Mucosa of descending colon (tissue), 3 donors: ENCODE measurements at regions not wholly inside any gene's neighbourhood (a gene's known extent, or its start where the extent isn't known, plus 50 kb on each side); places are given as distances from the start of the nearest gene placed in this dataset.
"Not testable (repeated sequence)": the region's sequence is repeated elsewhere in the genome, so short reads cannot be mapped to it uniquely, and the experiment has no call there.

Source experiments
- ATAC-seq: fragments of 200-7000 bp; cut with Tn5 transposase; one replicate; pipeline ENCODE4 v1.9.1; 2020; ENCODE audit warnings: mild to moderate bottlenecking, moderate library complexity
- DNase-seq, 3 donors: peaks; one replicate each; pipeline ENCODE4 v3.0.0-alpha.2; 2020
- H3K36me3 ChIP-seq: fragments of 200-600 bp; one replicate; pipeline ENCODE4 v1.8.0; 2021; ENCODE audit warnings: low read depth, mild to moderate bottlenecking
- H3K4me1 ChIP-seq: fragments of 200-600 bp; one replicate; pipeline ENCODE4 v1.8.0; 2021; ENCODE audit warnings: low read depth, mild to moderate bottlenecking
- H3K4me3 ChIP-seq: fragments of 200-600 bp; one replicate; pipeline ENCODE4 v1.8.0; 2021; ENCODE audit warnings: mild to moderate bottlenecking
- H3K9me3 ChIP-seq: fragments of 200-600 bp; one replicate; pipeline ENCODE4 v1.8.0; 2021; ENCODE audit warnings: mild to moderate bottlenecking
- CTCF ChIP-seq: fragments of 200-600 bp; IDR thresholded peaks from one replicate; pipeline ENCODE4 v1.8.0; 2022; ENCODE audit warnings: antibody characterized with exemption, mild to moderate bottlenecking
- intact Hi-C, 2 donors: fragments of 100-400 bp; cut with DNase I in 1 of 2; cut with micrococcal nuclease in 1 of 2; formaldehyde crosslinking; loops; one replicate each; pipeline versions ENCODE4 v1.11.0 to v1.11.1; 2022; cut with DNase I, micrococcal nuclease
- donor health status: DM: no; HTN: no; CAD: no; lungs with moderate emphysema.
- donor health status: DM: no; HTN: no; CAD: no.
- donor health status: DM: no; HTN: yes; CAD: no.

- Histone ChIP-seq H3K36me3 (no peaks in the 10 kb centered on the region), H3K9me3 (peaks cover 5% of the 10 kb centered on the region), H3K4me1 (no peaks in the 10 kb centered on the region), H3K4me3 (no peak overlapping the region)
- ATAC-seq (no peak), DNase-seq (no peak)
- intact Hi-C loops, result no loop called here
- no peak for TF ChIP-seq CTCF
These were observed 258.6 kb upstream of the CRIM1 start for GRCh38 chr2:36097022-36097421.

GRCh38 chr2:36091844-36092741 lies 263.5 kb upstream of the CRIM1 start:
- H3K9me3 ChIP-seq, H3K36me3 ChIP-seq, H3K4me1 ChIP-seq, ATAC-seq, H3K4me3 ChIP-seq, intact Hi-C loops: not testable (repeated sequence)
- DNase-seq, result peak in 1 of 3 donors; percentile 26

- Histone ChIP-seq H3K4me1 (no peaks in the 10 kb centered on the region), H3K36me3 (no peaks in the 10 kb centered on the region), H3K9me3 (peaks cover 7% of the 10 kb centered on the region), H3K4me3 (no peak overlapping the region)
- intact Hi-C loops, result no loop called here
- ATAC-seq (no peak), DNase-seq (peak in 1 of 3 donors; percentile 18)
- no peak for TF ChIP-seq CTCF
These were observed 266.8 kb upstream of the CRIM1 start for GRCh38 chr2:36088716-36089328.

GRCh38 chr2:36087344-36087743 lies 268.2 kb upstream of the CRIM1 start:
- TF ChIP-seq CTCF, result no peak
- Histone ChIP-seq H3K4me3 (no peak overlapping the region), H3K4me1 (no peaks in the 10 kb centered on the region), H3K36me3 (no peaks in the 10 kb centered on the region), H3K9me3 (peaks cover 5% of the 10 kb centered on the region)
- intact Hi-C loops, result no loop called here
- ATAC-seq, result no peak
- DNase-seq, result no peak

GRCh38 chr2:36079793-36080192 lies 275.8 kb upstream of the CRIM1 start:
- no peak for ATAC-seq

More at GRCh38 chr2:36079793-36080192, 275.8 kb upstream of the CRIM1 start:
- no peaks in the 10 kb centered on the region for H3K36me3 ChIP-seq
- DNase-seq, result no peak
- intact Hi-C loops, result no loop called here
- H3K4me1 ChIP-seq, result no peaks in the 10 kb centered on the region
- H3K4me3 ChIP-seq, result no peak overlapping the region
- H3K9me3 ChIP-seq, result no peaks in the 10 kb centered on the region
- no peak for TF ChIP-seq CTCF
